Fibroblast of villous mesenchyme (primary cell): ENCODE measurements at regions not wholly inside any gene's neighbourhood (a gene's known extent, or its start where the extent isn't known, plus 50 kb on each side); places are given as distances from the start of the nearest gene placed in this dataset.
A peak's percentile ranks its signal among the peaks of the same experiment; 100 is the strongest.
"Not testable (repeated sequence)": the region's sequence is repeated elsewhere in the genome, so short reads cannot be mapped to it uniquely, and the experiment has no call there.

Experiments used
- DNase-seq: peaks from one replicate; pipeline ENCODE4 v3.0.0-alpha.2; 2010; ENCODE audit warnings: low read depth
- H3K4me3 ChIP-seq: 2 replicates; pipeline ENCODE4 v1.5.1; 2011; ENCODE audit warnings: low read depth, mild to moderate bottlenecking, low read length
- TF ChIP-seq, protein P1 (sequence below): IDR thresholded peaks from 2 replicates; pipeline ENCODE4 v1.5.1; 2012; ENCODE audit warnings: low read depth, mild to moderate bottlenecking, low read length; ENCODE audit not compliant: insufficient read depth

DNA sequence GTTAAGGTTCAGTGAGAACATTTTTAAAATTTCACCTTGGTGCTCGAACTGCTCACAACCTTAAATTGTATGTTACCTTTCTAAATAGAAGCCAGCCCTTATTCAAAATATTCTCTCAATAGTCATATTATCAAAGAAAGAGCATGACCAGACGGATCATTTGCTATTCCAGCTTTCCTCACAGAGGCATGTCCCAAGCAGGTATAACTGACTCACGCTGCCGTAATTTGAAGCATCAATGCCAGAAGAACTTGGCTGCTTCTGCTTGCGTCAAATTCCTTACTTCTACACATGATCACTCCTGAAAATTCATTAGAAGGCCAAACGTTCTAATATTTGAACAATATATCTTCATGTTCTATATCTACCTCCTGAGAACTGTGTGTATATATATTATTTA lies 69.5 kb upstream of the VGLL4 start:
- no peak for DNase-seq
- TF ChIP-seq, protein P1, sequence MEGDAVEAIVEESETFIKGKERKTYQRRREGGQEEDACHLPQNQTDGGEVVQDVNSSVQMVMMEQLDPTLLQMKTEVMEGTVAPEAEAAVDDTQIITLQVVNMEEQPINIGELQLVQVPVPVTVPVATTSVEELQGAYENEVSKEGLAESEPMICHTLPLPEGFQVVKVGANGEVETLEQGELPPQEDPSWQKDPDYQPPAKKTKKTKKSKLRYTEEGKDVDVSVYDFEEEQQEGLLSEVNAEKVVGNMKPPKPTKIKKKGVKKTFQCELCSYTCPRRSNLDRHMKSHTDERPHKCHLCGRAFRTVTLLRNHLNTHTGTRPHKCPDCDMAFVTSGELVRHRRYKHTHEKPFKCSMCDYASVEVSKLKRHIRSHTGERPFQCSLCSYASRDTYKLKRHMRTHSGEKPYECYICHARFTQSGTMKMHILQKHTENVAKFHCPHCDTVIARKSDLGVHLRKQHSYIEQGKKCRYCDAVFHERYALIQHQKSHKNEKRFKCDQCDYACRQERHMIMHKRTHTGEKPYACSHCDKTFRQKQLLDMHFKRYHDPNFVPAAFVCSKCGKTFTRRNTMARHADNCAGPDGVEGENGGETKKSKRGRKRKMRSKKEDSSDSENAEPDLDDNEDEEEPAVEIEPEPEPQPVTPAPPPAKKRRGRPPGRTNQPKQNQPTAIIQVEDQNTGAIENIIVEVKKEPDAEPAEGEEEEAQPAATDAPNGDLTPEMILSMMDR: no peak

DNA sequence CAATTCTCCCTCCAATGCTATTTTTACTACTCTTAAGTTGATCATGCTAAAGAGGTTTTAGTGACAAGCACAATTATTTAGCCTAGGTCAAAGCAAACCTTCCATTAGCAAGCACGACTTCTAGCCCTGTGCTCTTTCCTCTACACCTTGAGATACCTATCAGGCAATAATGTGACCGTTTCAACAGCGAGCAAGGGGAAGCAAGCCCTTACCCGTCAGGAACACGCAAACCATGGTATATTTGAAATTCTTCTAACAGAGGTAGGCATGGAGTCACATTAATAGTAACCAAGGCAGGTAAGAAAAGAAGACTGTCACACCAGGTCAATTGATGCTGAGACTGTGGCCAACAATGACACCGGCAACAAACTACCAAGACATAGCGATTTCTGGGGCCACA lies 68.9 kb upstream of the VGLL4 start:
- TF ChIP-seq, protein P1: no peak
- no peak for DNase-seq
- H3K4me3 ChIP-seq: no peak overlapping the region

More for the DNA sequence above, 69.5 kb upstream of the VGLL4 start:
- no peak overlapping the region for H3K4me3 ChIP-seq

DNA sequence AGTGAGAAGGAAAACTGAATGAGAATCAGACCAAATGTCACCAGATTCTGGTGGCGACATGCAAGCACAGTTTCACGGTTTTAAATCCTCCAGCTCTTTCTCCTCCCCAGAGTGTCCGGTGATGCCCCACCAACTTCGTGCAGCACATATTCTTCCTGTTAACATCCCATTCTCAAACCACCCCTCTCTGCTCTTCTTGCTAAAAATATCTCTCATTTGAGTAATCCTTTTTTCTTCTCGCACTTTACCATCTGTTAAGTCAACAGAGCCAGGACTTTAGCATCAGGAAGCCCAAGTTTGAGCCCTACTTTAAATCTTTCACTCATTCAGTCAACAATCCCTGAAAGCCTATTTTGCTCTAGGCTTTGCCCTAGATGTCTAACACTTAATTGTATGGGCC lies 68.2 kb upstream of the VGLL4 start:
- no peak overlapping the region for H3K4me3 ChIP-seq
- TF ChIP-seq, protein P1: no peak
- no peak for DNase-seq

DNA sequence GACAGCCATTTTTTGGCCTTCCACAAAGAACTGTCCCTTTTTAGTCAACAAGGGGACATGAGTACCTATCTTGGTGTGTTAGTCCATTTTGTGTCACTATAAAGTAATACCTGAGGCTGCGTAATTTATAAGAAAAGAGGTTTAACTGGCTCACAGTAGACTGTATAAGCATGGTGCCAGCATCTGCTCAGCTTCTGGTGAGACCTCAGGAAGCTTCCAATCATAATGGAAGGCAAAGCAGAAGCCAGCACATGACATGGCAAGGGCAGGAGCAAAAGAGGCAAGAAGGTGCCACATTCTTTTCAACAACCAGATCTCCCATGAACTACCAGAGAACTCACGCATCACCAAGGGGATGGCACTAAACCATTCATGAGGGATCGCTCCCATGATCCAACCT lies 66.1 kb upstream of the VGLL4 start:
- H3K4me3 ChIP-seq: no peak overlapping the region
- TF ChIP-seq, protein P1: no peak
- no peak for DNase-seq

DNA sequence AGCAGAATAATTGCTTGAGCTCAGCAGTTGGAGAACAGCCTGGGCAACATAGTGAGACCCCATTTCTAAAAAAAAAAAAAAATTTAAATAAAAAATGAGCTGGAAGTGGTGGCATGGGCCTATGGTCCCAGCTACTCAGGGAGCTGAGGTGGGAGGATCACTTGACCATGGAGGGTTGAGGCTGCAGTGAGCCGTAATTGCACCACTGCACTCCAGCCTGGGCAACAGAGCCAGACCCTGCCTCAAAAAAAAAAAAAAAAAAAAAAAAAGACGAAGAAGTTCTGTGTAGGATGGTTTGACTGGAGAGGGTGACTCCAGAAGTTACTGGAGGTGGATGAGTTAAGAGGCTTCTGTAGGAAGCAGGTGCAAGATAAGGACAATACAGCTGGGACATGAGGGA lies 63.4 kb upstream of the VGLL4 start:
- not testable (repeated sequence) for DNase-seq, H3K4me3 ChIP-seq

DNA sequence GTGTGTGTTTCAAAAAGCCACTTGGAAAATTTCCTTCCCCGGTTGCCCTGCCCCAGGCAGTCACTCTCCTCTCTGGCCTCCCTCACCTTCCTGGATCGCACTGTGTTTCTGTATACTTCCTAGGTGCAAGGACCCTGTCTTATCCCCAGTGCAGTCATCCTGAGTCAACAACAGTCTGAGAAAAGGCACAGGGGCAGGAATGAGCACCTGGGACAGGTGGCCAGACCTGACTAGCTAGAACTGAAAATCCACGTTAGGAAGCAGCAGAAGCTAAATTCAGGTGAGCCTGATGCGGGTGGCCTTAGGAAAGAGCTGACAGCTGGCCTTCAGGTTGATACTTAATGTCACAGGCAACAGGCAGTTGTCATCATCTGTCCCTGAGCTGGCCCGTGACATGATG lies 62.9 kb upstream of the VGLL4 start:
- DNase-seq: no peak
- TF ChIP-seq, protein P1: no peak
- no peak overlapping the region for H3K4me3 ChIP-seq

DNA sequence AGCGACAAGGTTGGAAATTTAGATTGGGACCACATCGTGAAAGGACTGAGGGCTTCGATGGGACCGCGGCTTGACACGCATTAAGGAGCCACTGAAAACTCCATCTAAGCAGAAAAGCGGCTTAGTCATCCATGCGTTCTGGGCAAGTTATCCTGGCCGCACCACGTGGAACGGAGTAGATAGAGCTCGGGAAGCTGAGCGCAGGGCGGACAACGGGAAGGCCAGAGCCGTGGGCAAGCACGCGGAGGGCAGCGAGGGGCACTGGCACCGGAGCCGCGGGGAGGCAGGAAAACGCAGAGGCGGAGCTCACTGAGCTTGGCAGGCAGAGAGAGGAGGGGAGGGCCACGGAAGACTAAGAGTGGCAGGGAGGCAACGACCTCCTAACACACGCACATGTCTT lies 61.3 kb upstream of the VGLL4 start:
- DNase-seq: peak; percentile 34
- TF ChIP-seq, protein P1: no peak
- H3K4me3 ChIP-seq: no peak overlapping the region
